HG03439 (cell line): ENCODE measurements at regions not wholly inside any gene's neighbourhood (a gene's known extent, or its start where the extent isn't known, plus 50 kb on each side); places are given as distances from the start of the nearest gene placed in this dataset.

Experiments
- ATAC-seq: cut with Tn5 transposase; IDR thresholded peaks from one replicate; pipeline ENCODE4 v1.9.1; 2021; ENCODE audit warnings: mild to moderate bottlenecking, moderate library complexity; ENCODE audit not compliant: unreplicated experiment

- no peak for ATAC-seq
These were observed 121.8 kb upstream of the CHL1 start for GRCh38 chr3:74676-75243.

DNA sequence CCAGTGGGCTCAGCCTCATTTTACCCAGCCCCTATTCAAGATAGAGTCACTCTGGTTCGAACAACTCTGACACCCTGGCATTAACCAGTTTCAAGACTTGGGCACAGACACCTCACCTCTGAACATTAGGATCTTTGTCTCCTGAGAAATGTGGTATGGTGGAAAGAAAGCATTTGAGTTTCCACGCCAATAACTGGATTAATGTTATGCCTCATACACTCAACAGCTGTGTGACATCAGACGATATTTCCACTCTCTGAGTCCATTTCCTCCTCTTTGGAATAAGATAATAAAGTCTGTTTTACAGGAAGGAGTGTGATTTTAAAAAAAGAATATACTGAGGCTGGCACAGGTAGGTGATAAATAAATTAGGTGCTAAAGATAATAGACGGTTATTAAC lies 121.3 kb upstream of the CHL1 start:
- no peak for ATAC-seq

DNA sequence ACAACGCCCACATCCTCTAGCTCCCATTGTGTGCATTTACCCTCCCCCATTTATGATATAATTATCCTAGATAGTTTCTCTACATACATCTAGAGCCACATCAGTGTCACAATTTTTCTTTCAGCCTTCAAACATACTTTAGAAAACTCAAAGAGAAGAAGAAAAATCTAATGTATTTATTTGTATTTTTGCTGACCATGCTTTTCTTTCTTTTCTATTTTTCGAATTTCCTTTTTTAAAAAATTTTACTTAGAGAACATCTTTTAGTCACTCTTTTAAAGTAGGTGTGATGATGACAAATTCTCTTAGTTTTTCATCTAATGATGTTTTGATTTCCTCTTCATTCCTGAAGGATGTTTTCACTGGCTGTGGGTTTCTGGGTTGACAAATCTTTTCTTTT lies 117.0 kb upstream of the CHL1 start:
- ATAC-seq: no peak

GRCh38 chr3:82508-82907 lies 114.1 kb upstream of the CHL1 start:
- no peak for ATAC-seq

DNA sequence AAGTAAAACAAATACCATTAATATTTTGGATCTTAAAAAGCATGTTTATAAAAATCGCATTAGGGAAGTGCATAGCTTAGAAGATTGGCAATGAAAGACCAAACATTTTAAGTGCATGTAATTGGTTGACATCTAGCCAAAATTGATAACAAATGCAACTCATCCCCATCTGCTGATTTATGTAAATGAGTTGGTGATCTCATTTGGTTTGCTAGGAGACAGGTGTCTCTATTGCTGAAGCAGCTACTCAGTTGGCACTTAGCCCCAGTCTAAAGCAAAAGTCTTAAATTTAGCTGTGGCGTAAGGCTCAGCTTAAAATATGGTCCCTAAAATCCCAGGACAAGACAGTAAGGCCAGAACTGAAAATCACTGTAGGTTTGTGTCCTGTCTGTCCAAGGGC lies 113.5 kb upstream of the CHL1 start:
- ATAC-seq: no peak

- no peak for ATAC-seq
These were observed 111.4 kb upstream of the CHL1 start for GRCh38 chr3:85180-85579.

- ATAC-seq: no peak
These were observed 108.3 kb upstream of the CHL1 start for GRCh38 chr3:88267-88666.

DNA sequence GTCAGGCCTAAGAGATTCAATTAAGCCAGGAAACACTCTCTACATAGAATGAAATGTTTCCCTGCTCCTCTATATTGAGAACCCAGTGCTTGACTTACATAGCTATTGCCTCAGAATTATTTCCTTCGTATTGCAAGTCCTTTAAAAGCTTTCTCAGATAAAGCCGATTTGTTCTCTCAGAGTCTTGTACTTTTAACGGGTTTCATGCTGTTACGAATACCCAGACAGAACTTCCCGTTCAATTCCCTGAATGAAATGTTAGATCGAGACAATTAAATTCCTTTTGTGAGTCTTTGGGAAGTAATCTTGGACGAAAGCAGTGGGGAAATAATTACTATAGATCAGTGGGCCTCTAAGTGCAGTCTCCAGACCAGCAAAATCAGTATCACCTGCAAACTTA lies 102.8 kb upstream of the CHL1 start:
- no peak for ATAC-seq

- no peak for ATAC-seq
These were observed 100.3 kb upstream of the CHL1 start for GRCh38 chr3:96259-96658.

- ATAC-seq: no peak
These were observed 98.9 kb upstream of the CHL1 start for GRCh38 chr3:97417-98258.

DNA sequence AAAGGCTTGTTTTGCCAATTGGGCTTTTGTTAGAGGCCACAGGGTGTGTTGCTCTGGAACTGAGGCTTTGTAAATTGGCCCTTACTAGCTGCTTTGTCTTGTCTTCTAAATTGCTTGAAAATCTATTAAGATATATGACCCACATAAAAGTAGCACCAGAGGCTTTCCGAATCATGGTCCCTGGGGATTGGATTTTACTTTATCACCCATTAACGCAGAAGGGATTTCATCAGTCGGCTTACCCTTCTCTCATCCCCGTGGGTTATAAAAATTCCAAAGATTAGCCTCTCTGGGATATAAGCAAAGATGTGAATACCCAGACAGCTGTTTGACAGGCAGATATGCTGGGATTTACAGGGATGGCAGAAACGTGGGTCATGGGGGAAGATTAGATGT lies 98.3 kb upstream of the CHL1 start:
- ATAC-seq: no peak

- ATAC-seq: no peak
These were observed 97.1 kb upstream of the CHL1 start for GRCh38 chr3:99506-99905.

DNA sequence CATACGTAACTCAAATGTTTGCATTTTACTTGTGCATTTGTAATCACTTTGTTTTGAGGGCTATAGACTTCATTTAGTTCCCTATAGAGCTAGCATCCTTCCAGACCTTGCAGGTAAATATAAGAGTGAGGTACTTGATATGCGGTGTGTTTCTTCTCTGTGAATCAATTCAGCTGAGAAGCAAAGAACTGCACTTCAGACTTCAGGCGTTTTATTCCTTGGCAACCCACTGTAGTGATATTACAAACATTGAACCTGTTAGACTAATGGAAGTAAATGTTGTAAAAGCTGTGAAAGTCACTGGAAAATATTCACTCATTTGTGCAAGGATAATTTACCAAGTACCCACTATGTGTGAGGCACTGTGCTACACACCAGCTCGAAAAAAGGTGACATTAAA lies 94.1 kb upstream of the CHL1 start:
- no peak for ATAC-seq

GRCh38 chr3:103991-104390 lies 92.6 kb upstream of the CHL1 start:
- no peak for ATAC-seq

DNA sequence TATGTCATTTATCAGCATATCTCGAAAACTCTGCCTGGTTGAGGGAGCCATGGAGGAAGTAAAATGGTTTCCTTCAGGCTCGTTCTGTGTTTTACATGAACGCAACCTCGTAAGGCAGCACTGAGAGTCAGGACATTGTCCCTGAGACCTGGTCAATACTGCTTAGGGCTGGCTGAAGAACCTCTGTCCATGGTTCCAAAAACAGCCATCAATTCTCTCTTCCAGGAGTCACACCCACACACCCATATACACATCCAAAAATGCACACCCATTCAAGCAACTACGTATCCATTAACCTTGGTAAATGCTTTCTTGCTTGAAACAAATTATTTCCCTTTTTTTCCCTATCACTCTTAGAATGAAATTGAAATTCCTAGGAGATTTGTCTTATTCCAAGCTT lies 91.0 kb upstream of the CHL1 start:
- ATAC-seq: no peak

DNA sequence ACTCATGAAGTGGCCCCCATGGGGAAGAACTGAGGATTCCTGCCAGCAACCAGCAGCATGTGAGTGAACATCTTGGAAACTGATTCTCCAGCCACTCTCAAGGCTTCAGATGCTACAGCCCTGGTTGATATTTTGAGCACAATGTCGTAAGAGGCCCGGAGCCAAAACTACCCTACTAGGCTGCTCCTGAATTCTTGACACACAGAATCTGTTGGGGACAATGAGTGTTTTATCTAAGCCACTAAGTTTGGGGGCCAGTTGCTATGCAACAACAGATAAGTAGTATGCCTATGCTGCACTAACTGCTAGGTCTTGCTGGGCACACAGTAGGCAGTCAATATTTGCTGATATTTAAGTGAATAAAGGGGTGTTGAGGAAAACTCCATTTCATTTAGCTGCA lies 89.9 kb upstream of the CHL1 start:
- ATAC-seq: no peak

GRCh38 chr3:111143-112069 lies 85.2 kb upstream of the CHL1 start:
- ATAC-seq: peak; percentile 66

DNA sequence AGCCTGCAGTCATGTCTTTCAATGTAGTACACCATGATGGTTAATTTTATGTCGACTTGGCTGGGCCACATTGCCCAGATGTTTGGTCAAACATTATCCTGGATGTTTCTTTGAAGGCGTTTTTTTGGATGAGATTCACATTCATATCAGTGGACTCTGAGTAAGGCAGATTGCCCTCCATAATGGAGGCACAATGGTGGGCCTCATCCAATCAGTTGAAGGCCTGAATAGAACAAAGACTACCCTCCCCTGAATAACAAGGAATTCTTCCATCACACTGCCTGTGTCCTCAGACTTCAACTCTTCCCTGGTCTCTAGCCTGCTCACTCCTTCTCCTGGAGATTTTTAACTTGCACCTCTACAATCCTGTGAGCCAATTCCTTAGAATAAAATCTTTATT lies 83.8 kb upstream of the CHL1 start:
- no peak for ATAC-seq

DNA sequence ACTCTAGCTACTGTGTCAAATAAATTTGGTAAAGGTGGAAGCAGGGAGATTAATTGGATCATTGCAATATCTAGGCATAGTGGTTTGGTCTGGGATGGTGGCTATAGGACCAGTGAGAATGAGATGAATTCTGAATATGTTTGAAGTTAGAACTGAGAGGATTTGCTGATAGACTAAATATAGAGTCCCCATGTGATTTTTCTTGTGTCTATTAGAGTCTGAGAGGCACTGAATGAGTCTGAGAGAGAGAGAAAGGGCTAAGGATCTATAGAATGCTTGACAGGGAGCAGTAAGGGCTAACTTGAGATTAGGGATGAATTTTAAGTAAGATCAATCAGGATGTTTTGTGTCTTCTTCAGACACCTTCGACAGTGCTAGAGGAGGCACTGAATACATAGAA lies 77.9 kb upstream of the CHL1 start:
- ATAC-seq: no peak

GRCh38 chr3:123341-123740 lies 73.2 kb upstream of the CHL1 start:
- no peak for ATAC-seq

DNA sequence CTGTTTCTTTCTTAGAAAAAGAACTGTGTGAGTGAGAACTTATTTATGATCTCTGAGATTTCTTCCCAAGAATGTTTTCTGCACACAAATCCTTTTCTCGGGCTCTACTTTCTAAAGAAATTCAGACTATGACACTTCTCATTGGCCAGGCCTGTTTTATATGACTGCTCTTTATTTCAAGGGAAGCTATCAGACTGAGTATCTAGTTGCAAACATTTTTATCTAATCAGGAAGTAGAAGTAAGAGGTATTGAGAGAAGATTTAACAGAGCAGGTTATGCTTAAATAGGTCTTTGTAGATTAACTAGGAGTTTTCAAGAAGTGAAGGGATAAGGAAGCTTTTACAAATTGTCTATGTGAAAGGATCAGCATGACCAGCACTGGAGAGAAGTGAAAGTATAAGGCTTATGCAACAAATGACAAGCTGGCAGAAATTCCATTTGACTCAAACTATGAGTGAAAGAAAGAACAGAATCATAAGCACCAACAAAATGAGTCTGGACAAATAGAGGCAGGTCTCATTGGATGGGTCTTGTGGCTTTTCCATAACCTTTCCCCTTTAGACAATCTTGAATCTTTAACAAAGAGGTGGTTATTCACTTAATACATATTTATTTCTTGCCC lies 71.9 kb upstream of the CHL1 start:
- no peak for ATAC-seq
